Thyroid gland (tissue), 4 donors: ENCODE measurements at regions not wholly inside any gene's neighbourhood (a gene's known extent, or its start where the extent isn't known, plus 50 kb on each side); places are given as distances from the start of the nearest gene placed in this dataset.

Experiments
- DNase-seq, 2 donors: peaks; one replicate each; pipeline ENCODE4 v3.0.0-alpha.2; 2019
- H3K27ac ChIP-seq, 3 donors: fragments of 200-600 bp; sonication (generic); 1 replicate in 2 of 3; 2 replicates in 1 of 3; pipeline ENCODE4 v1.5.1; 2016 to 2019; ENCODE audit warnings: mild to moderate bottlenecking in 1 of 3, moderate library complexity in 1 of 3
- H3K27me3 ChIP-seq: fragments of 200-600 bp; sonication (generic); one replicate; pipeline ENCODE4 v1.5.1; 2019
- H3K36me3 ChIP-seq, 2 donors: fragments of 200-600 bp; sonication (generic); one replicate each; pipeline ENCODE4 v1.5.1; 2016 to 2019
- H3K4me1 ChIP-seq, 2 donors: fragments of 200-600 bp; sonication (generic); one replicate each; pipeline ENCODE4 v1.5.1; 2017 to 2019
- H3K4me3 ChIP-seq, 3 donors: fragments of 200-600 bp; sonication (generic); replicated peaks in 1 of 3; 1 replicate in 2 of 3; 2 replicates in 1 of 3; pipeline ENCODE4 v1.5.1; 2016; ENCODE audit warnings: mild to moderate bottlenecking in 1 of 3
- H3K9me3 ChIP-seq: fragments of 200-600 bp; sonication (generic); one replicate; pipeline ENCODE4 v1.5.1; 2017
- POLR2A ChIP-seq, 2 donors: fragments of 450-650 bp; IDR thresholded peaks; one replicate each; pipeline ENCODE4 v1.6.1; 2017; ENCODE audit warnings: antibody characterized with exemption in 2 of 2, mild to moderate bottlenecking in 2 of 2, moderate library complexity in 1 of 2
- WGBS, 2 donors: methylation state at CpG; one replicate each; pipeline ENCODE4 v1.1.5; 2017; 5-methylcytosine and 5-hydroxymethylcytosine counted together
- intact Hi-C: fragments of 100-400 bp; cut with DNase I; formaldehyde crosslinking; loops from one replicate; pipeline ENCODE4 v1.15.1; 2023
- TF ChIP-seq, protein P1 (sequence below), 6 experiments: fragments of 200-600 bp in 3 of 6; fragments of 450-650 bp in 3 of 6; sonication (generic) in 3 of 6; IDR thresholded peaks; one replicate each; pipeline ENCODE4 v1.5.1; 2016 to 2019; ENCODE audit warnings: antibody characterized with exemption in 6 of 6, mild to moderate bottlenecking in 2 of 6, inconsistent platforms in 1 of 6, moderate library complexity in 1 of 6

- no peak overlapping the region for H3K27ac ChIP-seq
- no peak for DNase-seq
- H3K9me3 ChIP-seq = no peaks in the 10 kb centered on the region
- no peak overlapping the region for H3K4me3 ChIP-seq
- TF ChIP-seq POLR2A (IDR thresholded peaks at IDR 0.05) = no peak
- TF ChIP-seq, protein P1, sequence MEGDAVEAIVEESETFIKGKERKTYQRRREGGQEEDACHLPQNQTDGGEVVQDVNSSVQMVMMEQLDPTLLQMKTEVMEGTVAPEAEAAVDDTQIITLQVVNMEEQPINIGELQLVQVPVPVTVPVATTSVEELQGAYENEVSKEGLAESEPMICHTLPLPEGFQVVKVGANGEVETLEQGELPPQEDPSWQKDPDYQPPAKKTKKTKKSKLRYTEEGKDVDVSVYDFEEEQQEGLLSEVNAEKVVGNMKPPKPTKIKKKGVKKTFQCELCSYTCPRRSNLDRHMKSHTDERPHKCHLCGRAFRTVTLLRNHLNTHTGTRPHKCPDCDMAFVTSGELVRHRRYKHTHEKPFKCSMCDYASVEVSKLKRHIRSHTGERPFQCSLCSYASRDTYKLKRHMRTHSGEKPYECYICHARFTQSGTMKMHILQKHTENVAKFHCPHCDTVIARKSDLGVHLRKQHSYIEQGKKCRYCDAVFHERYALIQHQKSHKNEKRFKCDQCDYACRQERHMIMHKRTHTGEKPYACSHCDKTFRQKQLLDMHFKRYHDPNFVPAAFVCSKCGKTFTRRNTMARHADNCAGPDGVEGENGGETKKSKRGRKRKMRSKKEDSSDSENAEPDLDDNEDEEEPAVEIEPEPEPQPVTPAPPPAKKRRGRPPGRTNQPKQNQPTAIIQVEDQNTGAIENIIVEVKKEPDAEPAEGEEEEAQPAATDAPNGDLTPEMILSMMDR (IDR thresholded peaks at IDR 0.05) = no peak
- no peaks in the 10 kb centered on the region for H3K4me1 ChIP-seq
- H3K27me3 ChIP-seq = no peaks in the 10 kb centered on the region
- intact Hi-C loops = no loop called here
- no peaks in the 10 kb centered on the region for H3K36me3 ChIP-seq
- 62 to 66% methylated on average over 6 to 7 of the region's 7 CpGs for WGBS, 2 donors
Observed at GRCh38 chr12:71027856-71028255, 107.3 kb upstream of the PTPRR start.

DNA sequence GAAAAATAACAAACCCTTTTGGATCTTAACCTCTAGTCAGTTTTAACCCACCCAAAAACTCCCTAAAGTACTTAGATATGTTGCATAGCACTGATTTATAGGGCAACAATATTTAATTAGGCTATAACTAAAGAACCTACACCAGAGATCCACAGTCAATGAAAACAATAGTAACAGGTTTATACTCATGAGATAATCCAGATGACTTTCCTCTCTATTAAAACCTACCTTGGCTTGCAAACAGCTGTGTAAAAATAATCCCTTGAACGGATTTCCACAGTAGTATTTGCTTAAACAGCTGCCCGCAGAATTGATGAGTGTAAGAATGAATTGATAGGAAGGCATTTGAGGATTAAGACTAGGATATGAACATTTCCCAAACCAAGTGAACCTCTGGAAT, 104.3 kb upstream of the PTPRR start:
- no peaks in the 10 kb centered on the region for H3K36me3 ChIP-seq
- intact Hi-C loops = no loop called here
- no peak overlapping the region for H3K4me3 ChIP-seq
- H3K27me3 ChIP-seq = no peaks in the 10 kb centered on the region
- TF ChIP-seq POLR2A (IDR thresholded peaks at IDR 0.05) = no peak
- TF ChIP-seq, protein P1 (IDR thresholded peaks at IDR 0.05) = no peak
- H3K27ac ChIP-seq = no peak overlapping the region
- H3K4me1 ChIP-seq = no peaks in the 10 kb centered on the region
- WGBS, 2 donors = 81 to 84% methylated on average over 2 of the region's 2 CpGs
- no peaks in the 10 kb centered on the region for H3K9me3 ChIP-seq
- no peak for DNase-seq

GRCh38 chr12:71024281-71024680, 103.7 kb upstream of the PTPRR start:
- Histone ChIP-seq H3K4me1 (no peaks in the 10 kb centered on the region), H3K27ac (no peak overlapping the region)

GRCh38 chr12:71021491-71021890, 101.0 kb upstream of the PTPRR start:
- H3K27me3 ChIP-seq = no peaks in the 10 kb centered on the region
- H3K4me3 ChIP-seq = no peak overlapping the region
- no peak for DNase-seq
- no peaks in the 10 kb centered on the region for H3K36me3 ChIP-seq
- no peaks in the 10 kb centered on the region for H3K4me1 ChIP-seq
- TF ChIP-seq POLR2A (IDR thresholded peaks at IDR 0.05) = no peak
- TF ChIP-seq, protein P1 (IDR thresholded peaks at IDR 0.05) = no peak
- 80 to 88% methylated on average over 3 of the region's 3 CpGs for WGBS, 2 donors
- intact Hi-C loops = no loop called here
- H3K27ac ChIP-seq = no peak overlapping the region
- no peaks in the 10 kb centered on the region for H3K9me3 ChIP-seq

More at GRCh38 chr12:71024281-71024680, 103.7 kb upstream of the PTPRR start:
- intact Hi-C loops = no loop called here
- H3K9me3 ChIP-seq = no peaks in the 10 kb centered on the region
- WGBS, 2 donors = 82 to 85% methylated on average over 5 of the region's 5 CpGs
- no peaks in the 10 kb centered on the region for H3K36me3 ChIP-seq
- no peak for TF ChIP-seq POLR2A (IDR thresholded peaks at IDR 0.05)
- TF ChIP-seq, protein P1 (IDR thresholded peaks at IDR 0.05) = no peak
- DNase-seq = no peak
- no peak overlapping the region for H3K4me3 ChIP-seq
- no peaks in the 10 kb centered on the region for H3K27me3 ChIP-seq

DNA sequence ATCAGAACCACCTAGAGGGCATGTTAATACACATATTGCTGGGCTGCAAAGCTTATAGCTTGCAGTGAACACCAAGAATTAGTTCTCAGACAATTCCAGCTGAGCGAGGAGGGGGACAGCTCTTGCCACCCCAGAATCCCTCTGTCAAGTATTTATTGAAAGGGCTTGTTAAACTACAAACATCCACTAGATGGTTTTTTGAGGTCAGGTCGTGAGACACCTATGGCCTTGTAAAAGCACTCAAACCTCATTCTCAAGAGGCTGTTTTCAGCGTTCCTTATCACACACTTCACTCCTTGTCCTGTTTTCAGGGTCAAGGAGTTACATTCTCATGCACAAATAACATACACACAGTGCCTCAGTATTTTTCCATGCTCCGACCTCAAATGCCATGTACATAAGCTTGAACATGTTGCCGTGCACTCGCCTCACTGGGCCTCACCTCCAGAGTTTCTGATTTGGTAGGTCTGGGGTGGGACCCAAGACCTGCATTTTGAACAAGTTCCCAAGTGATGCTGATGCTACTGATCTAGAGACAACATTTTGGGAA, 98.8 kb upstream of the PTPRR start:
- Histone ChIP-seq H3K4me1 (no peaks in the 10 kb centered on the region), H3K9me3 (no peaks in the 10 kb centered on the region), H3K4me3 (no peak overlapping the region), H3K27me3 (no peaks in the 10 kb centered on the region), H3K27ac (no peak overlapping the region), H3K36me3 (no peaks in the 10 kb centered on the region)
- DNase-seq = no peak
- no peak for TF ChIP-seq POLR2A (IDR thresholded peaks at IDR 0.05)
- TF ChIP-seq, protein P1 (IDR thresholded peaks at IDR 0.05) = no peak
- intact Hi-C loops = no loop called here
- WGBS, 2 donors = 44 to 75% methylated on average over 6 of the region's 6 CpGs
